Retinal pigment epithelial cell (primary cell): ENCODE measurements at regions not wholly inside any gene's neighbourhood (a gene's known extent, or its start where the extent isn't known, plus 50 kb on each side); places are given as distances from the start of the nearest gene placed in this dataset.
A peak's percentile ranks its signal among the peaks of the same experiment; 100 is the strongest.
"Not testable (repeated sequence)": the region's sequence is repeated elsewhere in the genome, so short reads cannot be mapped to it uniquely, and the experiment has no call there.

ENCODE experiments used
- DNase-seq: peaks from one replicate; pipeline ENCODE4 v3.0.0-alpha.2; 2010; ENCODE audit warnings: low read depth
- H3K4me3 ChIP-seq: 2 replicates; pipeline ENCODE4 v1.5.1; 2011; ENCODE audit warnings: mild to moderate bottlenecking, low read length, control low read depth, moderate library complexity
- TF ChIP-seq, protein P1 (sequence below): conservative IDR thresholded peaks from 2 replicates; pipeline ENCODE4 v1.5.1; 2011; ENCODE audit warnings: low read depth, low read length, control low read depth, inconsistent platforms

DNA sequence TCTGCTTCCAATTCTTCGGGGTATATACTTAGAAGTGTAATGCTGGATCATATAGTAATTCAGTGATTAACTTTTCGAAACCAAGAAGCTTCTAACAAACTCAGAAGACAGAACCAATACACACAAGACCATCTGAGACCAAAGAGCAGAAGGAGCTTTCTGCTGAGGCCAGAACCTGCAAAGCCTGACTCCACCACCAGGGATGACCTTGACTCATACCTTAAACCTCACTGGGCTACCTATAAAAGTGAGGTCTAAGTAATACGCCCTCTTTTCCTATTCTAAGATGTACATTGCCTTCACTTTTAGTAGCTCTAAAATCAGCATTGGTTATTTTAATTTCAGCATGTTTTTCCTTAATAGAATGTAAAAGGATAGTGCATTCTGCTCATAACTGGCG, 84.8 kb downstream of the FOXF2 start:
- TF ChIP-seq, protein P1, sequence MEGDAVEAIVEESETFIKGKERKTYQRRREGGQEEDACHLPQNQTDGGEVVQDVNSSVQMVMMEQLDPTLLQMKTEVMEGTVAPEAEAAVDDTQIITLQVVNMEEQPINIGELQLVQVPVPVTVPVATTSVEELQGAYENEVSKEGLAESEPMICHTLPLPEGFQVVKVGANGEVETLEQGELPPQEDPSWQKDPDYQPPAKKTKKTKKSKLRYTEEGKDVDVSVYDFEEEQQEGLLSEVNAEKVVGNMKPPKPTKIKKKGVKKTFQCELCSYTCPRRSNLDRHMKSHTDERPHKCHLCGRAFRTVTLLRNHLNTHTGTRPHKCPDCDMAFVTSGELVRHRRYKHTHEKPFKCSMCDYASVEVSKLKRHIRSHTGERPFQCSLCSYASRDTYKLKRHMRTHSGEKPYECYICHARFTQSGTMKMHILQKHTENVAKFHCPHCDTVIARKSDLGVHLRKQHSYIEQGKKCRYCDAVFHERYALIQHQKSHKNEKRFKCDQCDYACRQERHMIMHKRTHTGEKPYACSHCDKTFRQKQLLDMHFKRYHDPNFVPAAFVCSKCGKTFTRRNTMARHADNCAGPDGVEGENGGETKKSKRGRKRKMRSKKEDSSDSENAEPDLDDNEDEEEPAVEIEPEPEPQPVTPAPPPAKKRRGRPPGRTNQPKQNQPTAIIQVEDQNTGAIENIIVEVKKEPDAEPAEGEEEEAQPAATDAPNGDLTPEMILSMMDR, result peak; percentile 21
- no peak for DNase-seq
- H3K4me3 ChIP-seq, result no peak overlapping the region

DNA sequence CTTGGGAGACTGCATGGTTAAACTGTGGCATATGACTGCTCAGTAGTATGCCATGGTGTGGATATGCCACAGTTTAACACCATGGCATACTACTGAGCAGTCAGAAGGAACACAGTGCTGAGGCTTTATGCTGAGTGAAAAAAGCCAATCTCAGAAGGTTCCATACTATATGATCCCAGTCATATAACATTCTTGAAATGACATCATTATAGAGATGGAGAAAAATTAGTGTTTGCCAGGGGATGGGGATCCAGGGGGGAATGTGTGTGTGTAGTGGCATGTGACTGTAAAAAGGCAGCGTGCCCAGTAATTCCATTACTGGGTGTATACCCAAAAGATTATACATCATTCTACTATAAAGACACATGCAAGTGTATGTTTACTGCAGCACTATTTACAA, 85.8 kb downstream of the FOXF2 start:
- TF ChIP-seq, protein P1, result no peak
- no peak overlapping the region for H3K4me3 ChIP-seq
- no peak for DNase-seq

DNA sequence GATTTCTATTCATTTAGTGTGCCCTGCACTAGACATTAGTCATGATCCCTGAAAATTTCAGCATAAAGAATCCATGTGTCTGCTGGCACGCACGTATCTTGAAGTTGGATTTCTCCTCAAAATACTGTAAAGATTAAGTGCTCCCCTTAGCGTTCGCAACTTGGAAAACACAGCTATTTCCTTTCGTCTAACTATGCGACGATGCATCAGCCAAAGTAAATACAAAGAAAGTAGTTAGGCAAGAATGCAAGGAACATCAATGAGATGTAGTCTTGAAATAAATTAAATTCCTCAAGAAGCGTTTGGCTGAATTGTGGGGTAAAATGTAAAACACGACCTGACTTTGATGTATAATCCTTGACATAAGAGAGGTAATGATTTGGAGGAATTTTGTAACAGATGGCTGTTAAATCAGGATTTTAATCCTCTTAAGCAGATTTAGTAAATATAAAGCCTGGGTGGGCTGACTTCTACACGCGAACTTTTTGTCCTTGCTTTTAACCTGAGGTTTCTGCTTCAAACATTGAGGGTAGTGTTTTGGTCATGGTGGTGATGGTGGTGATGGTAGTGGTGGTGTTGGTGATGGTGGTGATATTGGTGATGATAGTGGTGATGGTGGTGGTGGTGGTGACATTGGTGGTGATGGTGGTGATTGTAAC, 88.2 kb downstream of the FOXF2 start:
- DNase-seq, result peak; percentile 90
- TF ChIP-seq, protein P1, result peak; percentile 30
- H3K4me3 ChIP-seq, result no peak overlapping the region

DNA sequence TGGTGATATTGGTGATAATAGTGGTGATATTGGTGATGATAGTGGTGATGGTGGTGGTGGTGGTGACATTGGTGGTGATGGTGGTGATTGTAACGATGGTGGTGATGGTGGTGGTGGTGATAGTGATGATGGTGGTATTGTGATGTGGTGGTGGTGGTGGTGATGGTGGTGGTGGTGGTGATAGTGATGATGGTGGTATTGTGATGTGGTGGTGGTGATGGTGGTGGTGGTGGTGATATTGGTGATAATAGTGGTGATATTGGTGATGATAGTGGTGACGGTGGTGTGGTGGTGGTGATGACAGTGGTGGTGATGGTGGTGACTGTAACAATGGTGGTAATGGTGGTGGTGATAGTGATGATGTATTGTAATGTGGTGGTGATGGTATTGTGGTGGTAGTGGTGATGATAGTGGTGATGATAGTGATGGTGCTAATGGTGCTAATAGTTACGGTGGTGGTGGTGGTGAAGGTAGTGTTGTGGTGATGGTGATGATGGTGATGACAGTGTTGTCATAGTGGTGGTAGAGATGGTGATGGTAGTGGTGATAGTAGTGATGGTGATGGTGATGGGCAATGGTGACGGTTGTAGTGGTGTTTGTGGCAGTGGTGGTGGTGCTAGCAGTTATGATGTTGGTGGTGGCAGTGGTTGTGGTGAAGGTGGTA, 88.9 kb downstream of the FOXF2 start:
- DNase-seq, result not testable (repeated sequence)

DNA sequence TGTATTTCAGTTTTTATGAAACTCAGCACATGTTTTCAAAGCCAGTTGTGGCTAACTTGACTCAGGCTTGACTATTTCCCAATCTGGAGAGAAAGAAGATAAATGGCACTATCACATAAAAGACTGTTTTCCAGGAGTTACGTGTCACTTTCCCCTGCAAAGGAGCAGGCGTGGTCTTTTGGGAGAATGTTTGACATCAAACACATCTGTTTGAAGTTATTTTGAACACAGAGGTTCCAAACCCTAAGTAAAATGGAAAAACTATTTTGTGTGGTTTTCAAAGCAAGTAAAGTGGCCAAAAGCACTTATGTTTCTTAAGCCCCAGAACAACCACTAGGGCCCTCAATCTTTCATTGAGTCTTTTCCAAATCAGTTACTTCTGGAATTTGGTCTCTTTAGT, 89.7 kb downstream of the FOXF2 start:
- TF ChIP-seq, protein P1, result peak; percentile 36
- no peak overlapping the region for H3K4me3 ChIP-seq
- DNase-seq, result no peak

More for the DNA sequence above, 88.9 kb downstream of the FOXF2 start:
- H3K4me3 ChIP-seq, result not testable (repeated sequence)

DNA sequence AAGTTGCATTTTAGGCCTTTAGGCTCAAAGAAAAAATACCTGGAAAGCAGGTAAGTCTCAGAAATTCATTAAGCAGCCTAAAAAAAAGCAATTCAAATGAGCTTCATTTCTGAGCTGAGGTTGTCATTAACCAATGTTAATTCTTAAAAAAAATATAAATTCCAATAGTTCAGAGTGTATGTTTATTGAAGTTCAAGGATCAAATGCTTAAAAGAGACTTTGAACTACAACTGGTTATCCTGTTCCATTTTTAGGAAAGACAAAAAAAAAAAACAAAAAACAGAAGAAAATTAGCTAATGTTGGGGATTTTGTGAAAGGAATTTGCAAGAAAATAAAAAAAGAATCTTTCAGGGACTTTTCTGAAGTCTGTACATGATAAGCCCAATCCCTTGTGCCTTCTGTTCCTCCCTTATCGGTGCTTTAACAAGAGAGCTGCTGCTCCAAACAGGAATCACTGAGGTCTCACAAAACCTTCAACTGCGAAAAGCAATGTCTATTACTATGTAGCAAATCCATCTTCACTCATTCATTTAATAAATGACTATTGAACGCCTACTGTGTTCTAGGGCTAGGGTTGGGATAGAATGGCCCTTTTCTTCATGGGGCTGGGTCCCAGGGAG, 90.3 kb downstream of the FOXF2 start:
- no peak overlapping the region for H3K4me3 ChIP-seq
- TF ChIP-seq, protein P1, result no peak

DNA sequence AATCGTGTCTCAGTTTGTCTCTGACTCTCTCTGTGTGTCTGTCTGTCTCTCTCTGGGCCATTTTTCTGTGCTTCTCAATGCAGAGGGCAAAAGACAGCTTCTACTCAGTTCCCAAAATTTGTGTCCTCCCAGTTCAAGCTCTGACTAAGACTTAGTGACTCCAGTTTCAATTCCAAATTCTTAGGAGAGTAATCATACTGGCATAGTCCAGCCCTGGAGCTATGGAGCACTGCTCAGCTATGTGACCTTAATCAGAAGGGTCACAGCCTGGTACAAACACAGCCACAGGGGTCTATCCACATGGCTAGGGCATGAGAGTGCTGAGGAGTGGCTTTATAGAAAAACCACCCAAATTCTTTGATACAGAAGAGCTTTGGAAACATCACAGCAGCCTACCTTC, 91.9 kb downstream of the FOXF2 start:
- TF ChIP-seq, protein P1, result no peak
- DNase-seq, result no peak
- H3K4me3 ChIP-seq, result no peak overlapping the region

More for the DNA sequence above, 90.3 kb downstream of the FOXF2 start:
- no peak for DNase-seq
